OCI-M1 (cell line): ENCODE measurements at regions not wholly inside any gene's neighbourhood (a gene's known extent, or its start where the extent isn't known, plus 50 kb on each side); places are given as distances from the start of the nearest gene placed in this dataset.
A peak's percentile ranks its signal among the peaks of the same experiment; 100 is the strongest.

Experiments
- DNase-seq: peaks from one replicate; lab custom pipeline; 2025; lab: John Stamatoyannopoulos, UW

GRCh38 chr18:41695441-41695840 is 259.6 kb upstream of the PIK3C3 start:
- peak; percentile 78 for DNase-seq

GRCh38 chr18:41693008-41693407 is 262.0 kb upstream of the PIK3C3 start:
- no peak for DNase-seq

- DNase-seq = no peak
Measured at GRCh38 chr18:41690332-41691127, 264.5 kb upstream of the PIK3C3 start.

GRCh38 chr18:41687138-41687537 is 267.9 kb upstream of the PIK3C3 start:
- peak; percentile 23 for DNase-seq

GRCh38 chr18:41681138-41681880 is 273.7 kb upstream of the PIK3C3 start:
- no peak for DNase-seq

GRCh38 chr18:41674506-41674905 is 280.5 kb upstream of the PIK3C3 start:
- no peak for DNase-seq

- no peak for DNase-seq
Measured at GRCh38 chr18:41666231-41666630, 288.8 kb upstream of the PIK3C3 start.

- no peak for DNase-seq
Measured at GRCh38 chr18:41665210-41665609, 289.8 kb upstream of the PIK3C3 start.

GRCh38 chr18:41660654-41661053 is 294.4 kb upstream of the PIK3C3 start:
- no peak for DNase-seq

GRCh38 chr18:41659438-41660130 is 295.4 kb upstream of the PIK3C3 start:
- DNase-seq = no peak

GRCh38 chr18:41657189-41657588 is 297.8 kb upstream of the PIK3C3 start:
- DNase-seq = no peak

GRCh38 chr18:41655074-41655473 is 300.0 kb upstream of the PIK3C3 start:
- DNase-seq = peak; percentile 58

GRCh38 chr18:41647914-41648313 is 307.1 kb upstream of the PIK3C3 start:
- DNase-seq = no peak

- DNase-seq = no peak
Measured at GRCh38 chr18:41646915-41647620, 308.0 kb upstream of the PIK3C3 start.

GRCh38 chr18:41645589-41646360 is 309.3 kb upstream of the PIK3C3 start:
- DNase-seq = peak; percentile 87

GRCh38 chr18:41644466-41644865 is 310.6 kb upstream of the PIK3C3 start:
- peak; percentile 90 for DNase-seq

- DNase-seq = no peak
Measured at GRCh38 chr18:41643427-41643826, 311.6 kb upstream of the PIK3C3 start.

GRCh38 chr18:41642756-41643155 is 312.3 kb upstream of the PIK3C3 start:
- no peak for DNase-seq

GRCh38 chr18:41639218-41639617 is 315.8 kb upstream of the PIK3C3 start:
- no peak for DNase-seq

GRCh38 chr18:41631723-41632285 is 323.2 kb upstream of the PIK3C3 start:
- peak; percentile 9 for DNase-seq
